OCI-LY1 (cell line): ENCODE measurements at regions not wholly inside any gene's neighbourhood (a gene's known extent, or its start where the extent isn't known, plus 50 kb on each side); places are given as distances from the start of the nearest gene placed in this dataset.

ENCODE experiments used
- CTCF ChIP-seq: fragments of 200-600 bp; sonication (generic), shearing (Covaris generic); IDR thresholded peaks from 2 replicates; pipeline ENCODE4 v1.5.1; 2017; ENCODE audit warnings: mild to moderate bottlenecking, antibody characterized with exemption, low read length, moderate library complexity, mixed read lengths
- EZH2 ChIP-seq: fragments of 200-600 bp; sonication (generic), shearing (Covaris generic); IDR thresholded peaks from 2 replicates; pipeline ENCODE4 v1.8.0; 2017; ENCODE audit warnings: borderline replicate concordance, mixed run types, mild to moderate bottlenecking, antibody characterized with exemption, low read length, moderate library complexity, mixed read lengths

- no peak for TF ChIP-seq CTCF
- no peak for TF ChIP-seq EZH2
Observed at GRCh38 chr18:55149994-55150393, 190.7 kb upstream of the CCDC68 start.
